HepG2 (cell line): ENCODE measurements at regions not wholly inside any gene's neighbourhood (a gene's known extent, or its start where the extent isn't known, plus 50 kb on each side); places are given as distances from the start of the nearest gene placed in this dataset.
"Not testable (repeated sequence)": the region's sequence is repeated elsewhere in the genome, so short reads cannot be mapped to it uniquely, and the experiment has no call there.

Experiments used
- E2F5 ChIP-seq: sonication (generic); formaldehyde crosslinking; conservative IDR thresholded peaks from 2 replicates; pipeline ENCODE4 v1.4.0; 2020; ENCODE audit warnings: missing genetic modification reagents
- EZH2 ChIP-seq: conservative IDR thresholded peaks from 2 replicates; pipeline ENCODE4 v1.6.1; 2012; ENCODE audit warnings: mild to moderate bottlenecking, low read depth, low read length, moderate library complexity
- KAT8 ChIP-seq: IDR thresholded peaks from 2 replicates; pipeline ENCODE4 v1.6.1; 2016; ENCODE audit warnings: missing genetic modification reagents, missing compliant biosample characterization
- MYC ChIP-seq: sonication (generic); formaldehyde crosslinking; IDR thresholded peaks from 2 replicates; pipeline ENCODE4 v1.9.0; 2021; ENCODE audit warnings: missing genetic modification reagents, borderline replicate concordance
- POLR2AphosphoS5 ChIP-seq: IDR thresholded peaks from 2 replicates; pipeline ENCODE4 v1.6.1; 2012; ENCODE audit warnings: low read depth, low read length
- ZNF121 ChIP-seq: sonication (generic); formaldehyde crosslinking; IDR thresholded peaks from 2 replicates; pipeline ENCODE4 v1.5.0; 2020; ENCODE audit warnings: mild to moderate bottlenecking, missing genetic modification reagents
- ZNF292 ChIP-seq: sonication (generic); formaldehyde crosslinking; IDR thresholded peaks from 2 replicates; pipeline ENCODE4 v1.8.1; 2022; ENCODE audit warnings: mild to moderate bottlenecking, low read depth, missing genetic modification reagents, borderline replicate concordance
- TF ChIP-seq, protein P1 (sequence below): sonication (generic); formaldehyde crosslinking; IDR thresholded peaks from 2 replicates; pipeline ENCODE4 v1.4.0; 2020; ENCODE audit warnings: missing genetic modification reagents, borderline replicate concordance
- TF ChIP-seq, protein P2 (sequence below): conservative IDR thresholded peaks from 2 replicates; pipeline ENCODE4 v1.6.1; 2018; ENCODE audit warnings: missing genetic modification reagents

DNA sequence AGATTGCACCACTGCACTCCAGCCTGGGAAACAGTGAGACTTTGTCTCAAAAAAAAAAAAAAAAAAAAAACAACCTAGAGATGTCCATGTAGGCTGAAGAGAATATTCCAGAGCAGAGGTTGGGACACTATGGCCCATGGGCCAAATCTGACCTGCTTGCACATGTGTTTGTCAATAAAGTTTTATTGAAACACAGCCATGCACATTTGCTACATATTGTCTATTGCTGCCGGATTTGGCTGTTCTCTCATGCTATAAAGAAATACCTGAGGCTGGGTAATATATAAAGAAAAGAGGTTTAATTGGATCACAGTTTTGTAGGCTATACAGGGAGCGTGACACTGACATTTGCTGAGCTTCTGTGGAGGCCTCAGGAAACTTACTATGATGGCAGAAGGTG is 102.3 kb upstream of the FAM90A26 start:
- not testable (repeated sequence) for TF ChIP-seq ZNF121 (CRISPR knock-in tag); E2F5; EZH2; ZNF292; KAT8 (CRISPR knock-in tag); POLR2AphosphoS5; MYC (CRISPR knock-in tag)
- TF ChIP-seq, protein P1, sequence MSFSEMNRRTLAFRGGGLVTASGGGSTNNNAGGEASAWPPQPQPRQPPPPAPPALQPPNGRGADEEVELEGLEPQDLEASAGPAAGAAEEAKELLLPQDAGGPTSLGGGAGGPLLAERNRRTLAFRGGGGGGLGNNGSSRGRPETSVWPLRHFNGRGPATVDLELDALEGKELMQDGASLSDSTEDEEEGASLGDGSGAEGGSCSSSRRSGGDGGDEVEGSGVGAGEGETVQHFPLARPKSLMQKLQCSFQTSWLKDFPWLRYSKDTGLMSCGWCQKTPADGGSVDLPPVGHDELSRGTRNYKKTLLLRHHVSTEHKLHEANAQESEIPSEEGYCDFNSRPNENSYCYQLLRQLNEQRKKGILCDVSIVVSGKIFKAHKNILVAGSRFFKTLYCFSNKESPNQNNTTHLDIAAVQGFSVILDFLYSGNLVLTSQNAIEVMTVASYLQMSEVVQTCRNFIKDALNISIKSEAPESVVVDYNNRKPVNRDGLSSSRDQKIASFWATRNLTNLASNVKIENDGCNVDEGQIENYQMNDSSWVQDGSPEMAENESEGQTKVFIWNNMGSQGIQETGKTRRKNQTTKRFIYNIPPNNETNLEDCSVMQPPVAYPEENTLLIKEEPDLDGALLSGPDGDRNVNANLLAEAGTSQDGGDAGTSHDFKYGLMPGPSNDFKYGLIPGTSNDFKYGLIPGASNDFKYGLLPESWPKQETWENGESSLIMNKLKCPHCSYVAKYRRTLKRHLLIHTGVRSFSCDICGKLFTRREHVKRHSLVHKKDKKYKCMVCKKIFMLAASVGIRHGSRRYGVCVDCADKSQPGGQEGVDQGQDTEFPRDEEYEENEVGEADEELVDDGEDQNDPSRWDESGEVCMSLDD (CRISPR knock-in tag), result not testable (repeated sequence)
- TF ChIP-seq, protein P2, sequence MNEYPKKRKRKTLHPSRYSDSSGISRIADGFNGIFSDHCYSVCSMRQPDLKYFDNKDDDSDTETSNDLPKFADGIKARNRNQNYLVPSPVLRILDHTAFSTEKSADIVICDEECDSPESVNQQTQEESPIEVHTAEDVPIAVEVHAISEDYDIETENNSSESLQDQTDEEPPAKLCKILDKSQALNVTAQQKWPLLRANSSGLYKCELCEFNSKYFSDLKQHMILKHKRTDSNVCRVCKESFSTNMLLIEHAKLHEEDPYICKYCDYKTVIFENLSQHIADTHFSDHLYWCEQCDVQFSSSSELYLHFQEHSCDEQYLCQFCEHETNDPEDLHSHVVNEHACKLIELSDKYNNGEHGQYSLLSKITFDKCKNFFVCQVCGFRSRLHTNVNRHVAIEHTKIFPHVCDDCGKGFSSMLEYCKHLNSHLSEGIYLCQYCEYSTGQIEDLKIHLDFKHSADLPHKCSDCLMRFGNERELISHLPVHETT, result not testable (repeated sequence)
